Body of pancreas (tissue), 4 donors: ENCODE measurements at regions not wholly inside any gene's neighbourhood (a gene's known extent, or its start where the extent isn't known, plus 50 kb on each side); places are given as distances from the start of the nearest gene placed in this dataset.

ENCODE experiments used
- ATAC-seq: fragments of 150-250 bp; one replicate; pipeline ENCODE4 v1.9.1; 2016
- DNase-seq, 4 donors: peaks; one replicate each; pipeline ENCODE4 v3.0.0-alpha.2; 2019
- H3K27ac ChIP-seq, 4 donors: fragments of 200-600 bp; sonication (generic); 1 replicate in 3 of 4; 2 replicates in 1 of 4; pipeline versions ENCODE4 v1.5.1 to v1.6.1; 2016 to 2019; ENCODE audit warnings: mild to moderate bottlenecking in 1 of 4, mixed read lengths in 1 of 4, moderate library complexity in 1 of 4
- H3K27me3 ChIP-seq, 2 donors: fragments of 200-600 bp; sonication (generic); one replicate each; pipeline ENCODE4 v1.6.0; 2016; ENCODE audit warnings: mild to moderate bottlenecking in 1 of 2
- H3K36me3 ChIP-seq, 2 donors: fragments of 200-600 bp; sonication (generic); replicated peaks in 1 of 2; 2 replicates each; pipeline ENCODE4 v1.5.1; 2016; ENCODE audit warnings: low read depth in 2 of 2; ENCODE audit not compliant: insufficient read depth in 1 of 2
- H3K4me1 ChIP-seq: fragments of 200-600 bp; sonication (generic); one replicate; pipeline ENCODE4 v1.6.0; 2016
- H3K4me3 ChIP-seq, 2 donors: fragments of 200-600 bp; sonication (generic); 1 replicate in 1 of 2; 2 replicates in 1 of 2; pipeline ENCODE4 v1.5.1; 2016 to 2019
- H3K9me3 ChIP-seq, 3 donors: fragments of 200-600 bp; sonication (generic); 1 replicate in 2 of 3; 2 replicates in 1 of 3; pipeline ENCODE4 v1.5.1; 2016
- POLR2A ChIP-seq, 3 donors: fragments of 450-650 bp; IDR thresholded peaks; one replicate each; pipeline ENCODE4 v1.6.1; 2016; ENCODE audit warnings: antibody characterized with exemption in 3 of 3, mild to moderate bottlenecking in 2 of 3
- WGBS, 2 donors: methylation state at CpG; one replicate each; pipeline ENCODE4 v1.1.5; 2017; 5-methylcytosine and 5-hydroxymethylcytosine counted together
- intact Hi-C: fragments of 100-400 bp; cut with DNase I; formaldehyde crosslinking; loops from one replicate; pipeline ENCODE4 v1.15.1; 2023
- TF ChIP-seq, protein P1 (sequence below), 7 experiments: fragments of 450-650 bp in 4 of 7; fragments of 200-600 bp in 3 of 7; sonication (generic) in 3 of 7; IDR thresholded peaks; one replicate each; pipeline ENCODE4 v1.5.1; 2016 to 2019; ENCODE audit warnings: antibody characterized with exemption in 7 of 7

DNA sequence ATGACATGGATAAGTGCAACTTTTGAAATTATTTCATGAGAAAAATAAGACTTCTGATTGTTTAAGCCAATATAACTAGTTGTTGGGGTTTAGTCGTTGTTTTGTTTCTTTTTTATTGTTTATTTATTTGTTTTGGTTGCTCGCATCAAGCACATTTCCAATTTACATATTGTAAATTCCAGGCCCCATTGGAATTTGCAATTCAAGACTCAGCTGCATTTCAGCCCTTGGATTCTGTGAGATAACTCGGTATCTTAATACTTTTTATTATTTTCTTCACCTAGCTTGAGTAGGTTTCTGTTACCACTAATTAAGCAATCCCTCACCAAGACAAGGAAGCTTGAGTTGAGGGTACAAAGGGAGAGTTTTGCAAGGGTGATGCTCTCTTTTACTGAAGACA lies 318.3 kb upstream of the GATB start:
- Histone ChIP-seq H3K9me3 (no peaks in the 10 kb centered on the region), H3K27me3 (no peaks in the 10 kb centered on the region), H3K36me3 (no peaks in the 10 kb centered on the region), H3K4me1 (no peaks in the 10 kb centered on the region), H3K27ac (no peak overlapping the region), H3K4me3 (no peak overlapping the region)
- ATAC-seq: no peak
- 73 to 74% methylated on average over 3 of the region's 3 CpGs for WGBS, 2 donors
- no peak for TF ChIP-seq POLR2A (IDR thresholded peaks at IDR 0.05)
- TF ChIP-seq, protein P1, sequence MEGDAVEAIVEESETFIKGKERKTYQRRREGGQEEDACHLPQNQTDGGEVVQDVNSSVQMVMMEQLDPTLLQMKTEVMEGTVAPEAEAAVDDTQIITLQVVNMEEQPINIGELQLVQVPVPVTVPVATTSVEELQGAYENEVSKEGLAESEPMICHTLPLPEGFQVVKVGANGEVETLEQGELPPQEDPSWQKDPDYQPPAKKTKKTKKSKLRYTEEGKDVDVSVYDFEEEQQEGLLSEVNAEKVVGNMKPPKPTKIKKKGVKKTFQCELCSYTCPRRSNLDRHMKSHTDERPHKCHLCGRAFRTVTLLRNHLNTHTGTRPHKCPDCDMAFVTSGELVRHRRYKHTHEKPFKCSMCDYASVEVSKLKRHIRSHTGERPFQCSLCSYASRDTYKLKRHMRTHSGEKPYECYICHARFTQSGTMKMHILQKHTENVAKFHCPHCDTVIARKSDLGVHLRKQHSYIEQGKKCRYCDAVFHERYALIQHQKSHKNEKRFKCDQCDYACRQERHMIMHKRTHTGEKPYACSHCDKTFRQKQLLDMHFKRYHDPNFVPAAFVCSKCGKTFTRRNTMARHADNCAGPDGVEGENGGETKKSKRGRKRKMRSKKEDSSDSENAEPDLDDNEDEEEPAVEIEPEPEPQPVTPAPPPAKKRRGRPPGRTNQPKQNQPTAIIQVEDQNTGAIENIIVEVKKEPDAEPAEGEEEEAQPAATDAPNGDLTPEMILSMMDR (IDR thresholded peaks at IDR 0.05): no peak
- no peak for DNase-seq
- intact Hi-C loops: no loop called here

DNA sequence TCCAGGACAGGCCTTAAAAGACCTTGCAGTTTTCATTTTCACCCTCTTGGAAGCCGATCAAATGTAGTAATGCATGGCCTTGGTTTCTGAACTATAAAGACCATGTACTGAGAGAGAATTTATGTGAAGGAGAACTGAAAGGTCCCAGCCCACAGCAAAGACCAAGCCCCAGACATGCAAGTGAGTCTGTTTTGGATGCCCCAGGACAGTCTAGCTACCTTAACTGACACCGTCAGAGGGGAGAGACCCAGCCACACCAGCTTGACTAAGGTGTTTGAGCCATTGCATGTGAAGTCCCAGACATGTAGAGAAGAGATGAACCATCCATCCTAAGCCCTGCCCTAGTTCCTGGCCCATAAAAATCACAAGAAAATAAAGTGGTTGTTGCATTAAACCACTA lies 316.8 kb upstream of the GATB start:
- 88 to 95% methylated on average over 2 of the region's 2 CpGs for WGBS, 2 donors
- no peak overlapping the region for H3K27ac ChIP-seq
- no peaks in the 10 kb centered on the region for H3K36me3 ChIP-seq
- H3K9me3 ChIP-seq: no peaks in the 10 kb centered on the region
- no peak for TF ChIP-seq POLR2A (IDR thresholded peaks at IDR 0.05)
- TF ChIP-seq, protein P1 (IDR thresholded peaks at IDR 0.05): no peak
- DNase-seq: no peak
- no peak for ATAC-seq
- intact Hi-C loops: no loop called here
- H3K4me3 ChIP-seq: no peak overlapping the region
- no peaks in the 10 kb centered on the region for H3K27me3 ChIP-seq
- H3K4me1 ChIP-seq: no peaks in the 10 kb centered on the region

DNA sequence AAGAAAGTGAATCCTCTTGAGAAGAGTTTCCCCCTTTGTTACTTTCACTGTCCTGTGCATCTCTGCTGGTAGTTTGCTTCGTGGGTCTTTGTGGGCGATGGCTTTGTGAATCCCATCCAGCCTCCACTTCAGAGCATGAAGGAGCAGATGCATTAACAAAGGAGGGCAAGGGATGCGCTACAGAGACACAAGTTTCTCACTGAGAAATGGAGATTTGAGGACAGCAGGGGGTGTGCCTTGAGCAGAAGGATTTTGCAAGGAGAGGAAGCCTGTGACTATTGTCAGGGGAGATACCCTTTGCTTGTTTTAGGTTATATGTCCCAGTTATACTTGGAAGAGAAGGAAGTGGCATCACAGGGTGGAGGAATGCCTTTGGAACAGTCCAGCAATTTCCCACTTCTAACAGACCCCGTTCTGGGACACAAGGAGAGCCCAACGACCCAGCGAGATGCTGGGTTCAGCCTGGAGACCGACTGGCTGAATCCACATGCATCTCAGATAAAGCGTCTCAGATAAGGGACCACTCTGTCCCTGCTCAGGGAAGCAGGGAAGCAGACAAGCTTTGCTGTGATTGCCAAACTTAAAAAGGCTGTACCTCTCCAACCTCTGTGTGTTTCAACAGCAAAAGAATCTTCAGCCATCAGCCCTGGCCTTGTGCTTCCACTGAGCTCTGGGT lies 314.6 kb upstream of the GATB start:
- Histone ChIP-seq H3K9me3 (no peaks in the 10 kb centered on the region), H3K27me3 (no peaks in the 10 kb centered on the region), H3K36me3 (no peaks in the 10 kb centered on the region), H3K27ac (no peak overlapping the region), H3K4me3 (no peak overlapping the region), H3K4me1 (no peaks in the 10 kb centered on the region)
- DNase-seq (no peak), ATAC-seq (no peak)
- intact Hi-C loops: no loop called here
- 56 to 61% methylated on average over 8 of the region's 8 CpGs for WGBS, 2 donors
- no peak for TF ChIP-seq POLR2A (IDR thresholded peaks at IDR 0.05)
- TF ChIP-seq, protein P1 (IDR thresholded peaks at IDR 0.05): no peak

DNA sequence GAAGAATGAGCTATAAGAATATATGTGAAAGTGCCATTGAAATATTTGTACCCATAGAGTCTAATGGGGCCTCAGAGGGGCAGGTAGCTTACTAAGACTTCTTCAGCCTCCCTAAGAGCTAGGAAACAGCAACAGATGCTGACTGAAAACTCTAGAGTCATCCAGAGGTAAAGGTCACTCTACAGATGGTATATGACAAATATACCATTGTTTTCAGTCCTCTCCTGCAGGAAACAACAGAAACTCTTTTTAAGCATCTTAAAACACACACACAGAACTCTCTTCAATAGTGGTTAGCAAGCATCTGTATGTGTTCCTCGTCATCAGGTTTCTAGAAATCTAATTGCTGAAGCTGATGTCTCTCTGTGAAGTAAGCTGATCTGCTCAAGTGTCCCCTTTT lies 313.8 kb upstream of the GATB start:
- Histone ChIP-seq H3K4me3 (no peak overlapping the region), H3K27me3 (no peaks in the 10 kb centered on the region), H3K4me1 (no peaks in the 10 kb centered on the region), H3K9me3 (no peaks in the 10 kb centered on the region), H3K36me3 (no peaks in the 10 kb centered on the region), H3K27ac (no peak overlapping the region)
- DNase-seq: no peak
- 32 to 55% methylated on average over 1 of the region's 1 CpG for WGBS, 2 donors
- no peak for TF ChIP-seq POLR2A (IDR thresholded peaks at IDR 0.05)
- TF ChIP-seq, protein P1 (IDR thresholded peaks at IDR 0.05): no peak
- no peak for ATAC-seq
- intact Hi-C loops: no loop called here

DNA sequence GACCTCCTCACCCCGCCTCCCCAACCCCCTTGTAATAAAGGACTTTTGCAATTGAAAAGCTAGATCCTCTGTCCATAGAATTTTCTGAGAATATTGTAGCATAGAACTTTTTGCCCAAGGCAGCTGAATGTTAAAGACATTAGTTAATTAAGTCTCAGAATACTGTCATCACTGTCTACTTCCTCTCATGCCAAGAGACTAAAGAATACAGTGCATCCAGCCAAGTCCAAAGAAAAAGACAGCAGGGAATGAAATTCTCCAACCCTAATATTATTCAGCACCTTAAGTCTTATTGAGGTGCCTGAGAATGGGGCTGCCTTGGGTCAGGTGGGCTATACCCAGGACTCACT lies 313.3 kb upstream of the GATB start:
- ATAC-seq: no peak
- H3K27ac ChIP-seq: no peak overlapping the region

More for the DNA sequence above, 313.3 kb upstream of the GATB start:
- TF ChIP-seq, protein P1 (IDR thresholded peaks at IDR 0.05): no peak
- no peak for TF ChIP-seq POLR2A (IDR thresholded peaks at IDR 0.05)
- Histone ChIP-seq H3K4me3 (no peak overlapping the region), H3K9me3 (no peaks in the 10 kb centered on the region), H3K27me3 (no peaks in the 10 kb centered on the region), H3K4me1 (no peaks in the 10 kb centered on the region), H3K36me3 (no peaks in the 10 kb centered on the region)
- DNase-seq: no peak
- intact Hi-C loops: no loop called here
- 67% methylated on average over 1 of the region's 1 CpG for WGBS, 2 donors
